NCI-H1092 (cell line): ENCODE measurements at regions not wholly inside any gene's neighbourhood (a gene's known extent, or its start where the extent isn't known, plus 50 kb on each side); places are given as distances from the start of the nearest gene placed in this dataset.
A peak's percentile ranks its signal among the peaks of the same experiment; 100 is the strongest.
"Not testable (repeated sequence)": the region's sequence is repeated elsewhere in the genome, so short reads cannot be mapped to it uniquely, and the experiment has no call there.

Source experiments
- DNase-seq: peaks from one replicate; lab custom pipeline; 2025; lab: John Stamatoyannopoulos, UW

DNA sequence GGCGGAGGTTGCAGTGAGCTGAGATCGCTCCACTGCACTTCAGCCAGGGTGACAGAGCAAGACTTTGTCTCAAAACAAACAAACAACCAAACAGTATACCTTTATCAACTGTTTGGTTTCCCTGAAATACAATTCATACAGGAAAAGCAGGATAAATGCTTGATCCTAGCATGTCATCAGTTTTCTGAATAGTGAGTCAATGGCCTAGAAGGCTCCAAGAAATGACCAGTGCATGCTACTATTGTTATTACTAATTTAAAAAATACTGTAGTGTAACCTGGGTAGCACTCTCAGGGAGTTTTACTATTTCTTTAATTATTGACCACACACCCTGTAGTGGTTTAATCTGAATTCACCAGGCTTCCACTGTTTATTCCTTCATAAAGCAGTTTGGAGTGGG, 101.0 kb upstream of the PTPN3 start:
- no peak for DNase-seq

DNA sequence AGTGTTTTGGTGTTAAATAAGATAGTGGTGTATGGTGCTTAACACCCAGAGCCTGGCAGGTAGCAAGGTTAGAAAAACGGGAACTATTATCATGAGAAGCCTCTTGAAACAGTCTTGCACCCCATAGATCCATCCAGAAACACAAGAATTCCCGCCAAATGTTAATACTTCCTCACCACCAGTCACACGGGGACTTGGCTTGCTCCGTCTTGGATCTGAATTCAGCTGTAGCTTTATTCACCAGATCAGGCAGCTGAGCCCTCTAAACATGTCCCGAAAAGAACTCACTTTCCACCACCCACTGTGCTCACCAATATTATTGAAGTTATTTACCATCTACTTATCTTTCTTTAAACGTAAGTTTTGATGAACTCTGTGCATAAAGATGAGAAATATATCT, 101.6 kb upstream of the PTPN3 start:
- DNase-seq, result no peak

DNA sequence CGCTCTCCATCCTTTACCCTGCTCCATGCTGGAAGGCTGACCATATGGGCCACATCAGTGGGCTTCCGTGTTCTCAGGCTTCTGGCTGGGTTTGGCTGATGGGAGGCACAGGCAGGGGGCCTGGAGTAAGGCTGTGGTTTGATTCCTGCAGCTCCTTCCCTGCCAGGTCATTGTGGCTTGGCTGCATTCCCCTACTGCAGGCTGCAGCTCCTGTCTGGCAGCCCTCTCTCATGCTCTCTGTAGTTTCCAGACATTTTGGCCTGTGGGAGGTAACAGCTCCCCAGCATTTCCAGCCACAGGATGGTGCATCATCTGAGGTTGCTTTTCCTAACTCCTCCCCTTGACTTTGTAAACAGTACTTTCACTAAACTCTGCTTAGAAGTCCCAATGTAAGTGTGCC, 102.0 kb upstream of the PTPN3 start:
- no peak for DNase-seq

DNA sequence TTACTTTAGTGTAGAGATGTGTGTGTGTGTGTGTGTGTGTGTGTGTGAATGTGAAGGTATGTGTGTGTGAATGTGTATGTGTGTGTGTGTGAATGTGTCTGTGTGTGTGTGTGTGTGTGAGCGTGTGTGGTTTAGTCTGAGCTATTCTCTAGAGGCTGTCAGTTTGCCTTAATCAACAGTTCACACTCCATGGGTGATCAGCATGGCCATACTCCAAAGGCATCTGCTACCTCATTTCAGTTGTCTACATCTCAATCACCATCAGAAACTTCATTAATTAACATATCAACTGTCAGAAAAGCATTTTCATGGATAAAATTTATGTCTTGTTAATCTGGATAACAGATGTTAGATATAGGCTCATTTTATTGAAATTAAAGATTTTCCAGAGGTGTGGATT, 103.1 kb upstream of the PTPN3 start:
- no peak for DNase-seq

DNA sequence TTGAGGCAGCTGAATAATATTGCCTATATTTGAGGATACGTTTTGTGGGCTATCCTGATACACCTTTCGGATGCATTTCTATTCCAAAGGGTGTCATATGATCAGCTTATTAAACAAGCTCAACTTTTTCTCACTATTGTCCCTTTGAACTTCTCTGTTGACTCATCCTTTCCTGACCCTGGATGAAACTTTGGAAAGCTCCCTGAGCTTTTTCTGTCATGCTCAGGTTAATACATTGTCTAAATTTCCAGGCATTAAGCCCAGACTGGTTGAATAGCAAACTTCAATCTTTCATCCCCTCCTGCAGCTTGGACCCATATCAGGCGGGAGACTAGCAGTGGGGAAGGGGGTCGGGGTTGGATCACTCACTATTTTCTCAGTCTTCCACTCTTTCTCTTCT, 104.9 kb upstream of the PTPN3 start:
- no peak for DNase-seq

DNA sequence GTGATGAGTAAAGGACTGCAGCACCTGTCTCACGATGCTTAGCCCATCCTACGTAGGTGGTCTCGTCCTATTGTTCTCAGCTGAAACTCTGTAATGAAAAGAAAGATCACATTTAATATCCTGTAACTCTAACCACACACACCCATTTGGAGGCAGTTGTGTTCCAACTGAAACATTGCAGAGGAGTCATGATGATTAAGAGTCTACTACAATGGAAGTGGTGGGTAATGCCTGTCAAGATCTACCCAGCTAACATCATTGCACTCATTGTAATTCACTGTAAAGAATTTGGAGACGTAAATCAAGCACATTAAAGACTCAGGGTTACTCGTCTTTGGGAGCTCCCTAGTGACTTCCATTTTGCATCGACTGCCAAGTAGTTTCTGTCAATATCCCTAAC, 106.0 kb upstream of the PTPN3 start:
- no peak for DNase-seq

DNA sequence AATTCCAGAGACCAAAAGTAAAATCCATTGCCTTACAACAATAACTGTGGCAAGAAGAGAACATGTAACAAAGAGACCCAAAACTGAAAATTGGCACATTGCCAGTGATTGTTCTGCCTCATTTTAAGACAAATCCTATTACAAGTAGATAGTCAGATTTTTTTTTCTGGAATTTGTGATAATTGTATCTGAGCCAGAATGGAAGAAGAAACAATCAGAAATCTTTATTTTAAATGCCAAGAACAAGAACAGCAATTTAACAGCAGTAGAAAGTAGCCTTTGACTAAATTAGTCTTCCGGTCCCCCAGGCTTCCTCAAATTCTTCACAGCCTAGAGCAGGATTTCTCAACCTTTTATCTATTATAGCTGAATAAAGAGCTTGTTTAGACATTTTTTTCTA, 106.7 kb upstream of the PTPN3 start:
- no peak for DNase-seq

DNA sequence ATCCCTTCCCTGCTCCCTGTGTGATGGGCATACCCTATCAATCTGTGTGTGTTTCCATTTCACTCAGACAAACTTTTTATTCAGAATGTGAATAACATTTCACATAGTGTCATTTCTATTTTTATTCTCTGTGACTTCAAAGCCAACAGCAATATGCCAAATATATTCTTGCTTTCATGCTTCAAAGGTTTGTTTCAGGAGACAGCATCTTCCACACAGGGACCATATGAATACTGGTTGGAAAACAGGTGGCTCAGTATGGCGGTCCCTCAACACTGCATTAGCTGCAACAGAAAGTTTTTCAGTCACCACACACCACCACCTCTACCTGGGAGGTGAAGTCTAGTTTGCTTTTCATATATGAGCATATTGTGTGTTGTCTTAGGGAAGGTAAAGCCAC, 111.0 kb upstream of the PTPN3 start:
- DNase-seq, result no peak

DNA sequence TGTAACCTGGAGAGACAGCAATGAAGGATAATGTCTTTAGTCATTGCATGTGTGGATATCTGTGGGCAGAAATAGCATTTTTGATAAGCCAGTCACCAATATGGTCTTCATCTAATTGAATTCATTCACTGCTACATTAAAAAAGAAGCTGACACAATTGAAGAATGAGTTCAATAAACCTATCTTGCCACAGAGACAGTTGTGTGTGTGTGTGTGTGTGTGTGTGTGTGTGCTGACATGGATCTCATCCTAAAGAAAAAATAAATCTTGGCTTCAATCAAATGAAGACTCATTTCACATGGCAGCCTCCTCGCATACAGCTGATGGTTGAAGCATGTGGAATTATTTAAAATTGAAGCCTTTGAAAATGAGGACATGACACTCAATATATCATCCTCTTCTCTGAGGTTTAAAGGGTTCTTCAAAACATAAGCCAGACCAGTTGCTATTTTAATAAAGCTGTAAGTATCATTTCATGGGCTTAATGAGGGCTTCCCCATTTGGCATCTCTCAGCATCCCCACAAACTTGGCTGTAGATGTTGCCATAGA, 118.5 kb upstream of the PTPN3 start:
- no peak for DNase-seq

DNA sequence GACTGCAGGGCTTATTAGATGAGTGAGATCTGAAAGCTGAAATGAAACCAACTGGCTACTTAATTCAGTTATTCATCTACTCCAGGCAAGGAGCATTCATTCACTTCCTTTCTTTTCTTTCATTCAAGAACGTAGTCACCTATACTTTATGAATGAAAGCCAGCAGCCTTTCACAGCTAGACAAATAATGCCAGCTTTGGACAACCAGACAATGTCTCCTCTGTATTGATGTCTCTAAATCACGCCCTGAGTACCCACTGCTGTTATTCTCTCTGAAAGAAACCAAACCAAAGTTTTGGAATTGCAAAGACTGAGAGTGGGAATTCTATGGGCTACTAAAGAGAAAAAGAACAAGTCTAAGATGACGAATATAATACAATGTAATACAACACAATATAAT, 121.2 kb upstream of the PTPN3 start:
- DNase-seq, result no peak

DNA sequence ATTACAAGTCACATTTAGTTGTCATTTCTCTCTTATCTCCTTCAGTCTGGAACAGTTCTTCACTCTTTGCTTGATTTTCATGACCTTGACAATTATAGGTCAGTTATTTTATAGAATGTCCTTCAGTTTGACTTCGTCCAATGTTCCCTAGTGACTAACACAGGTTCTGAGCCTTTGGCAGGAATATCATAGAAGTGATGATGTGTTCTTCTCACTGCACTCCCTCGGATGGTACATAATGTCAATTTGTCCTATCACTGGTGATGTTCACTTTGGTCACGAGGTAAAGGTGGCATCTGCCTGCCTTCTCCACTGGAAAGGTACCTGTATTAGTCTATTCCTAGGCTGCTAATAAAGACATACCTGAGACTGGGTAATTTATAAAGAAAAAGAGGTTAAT, 126.0 kb upstream of the PTPN3 start:
- no peak for DNase-seq

DNA sequence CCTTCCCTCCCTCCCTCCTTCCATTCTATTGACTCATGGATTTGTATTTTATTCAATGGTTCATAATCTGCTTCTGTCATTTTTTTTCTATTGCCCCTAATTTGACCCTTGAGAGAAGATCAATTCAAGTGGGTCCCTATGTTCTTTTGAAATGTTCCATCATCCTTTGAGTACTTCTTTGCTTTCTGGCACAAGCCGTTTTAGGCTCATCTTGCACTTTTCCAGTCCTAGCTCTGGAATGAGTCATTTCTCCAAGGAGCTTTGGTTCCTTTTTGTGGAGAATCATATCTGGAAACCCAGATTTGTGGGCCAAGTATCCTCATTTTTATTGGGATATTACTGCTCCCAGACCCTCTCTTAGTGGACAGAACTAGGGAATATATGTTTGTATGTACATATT, 126.8 kb upstream of the PTPN3 start:
- no peak for DNase-seq

DNA sequence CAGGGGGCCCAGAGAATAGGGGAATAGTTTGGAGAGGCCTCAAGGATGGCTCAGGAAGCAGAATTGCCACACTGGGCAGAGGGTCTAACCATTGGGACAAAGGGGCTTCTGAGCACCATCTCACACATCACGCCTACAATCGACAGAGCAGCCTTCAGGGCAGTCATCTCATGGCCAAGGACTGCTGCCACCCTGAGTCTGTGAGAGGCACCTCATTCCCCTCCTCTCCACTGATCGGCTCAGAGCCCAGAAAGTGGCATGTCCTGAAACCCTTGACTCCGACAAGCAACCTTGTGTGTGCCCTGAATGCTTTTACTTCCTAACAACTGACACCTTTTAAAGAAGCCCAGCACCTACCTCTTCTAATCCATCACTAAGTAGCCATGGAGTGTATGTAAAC, 128.9 kb upstream of the PTPN3 start:
- no peak for DNase-seq

DNA sequence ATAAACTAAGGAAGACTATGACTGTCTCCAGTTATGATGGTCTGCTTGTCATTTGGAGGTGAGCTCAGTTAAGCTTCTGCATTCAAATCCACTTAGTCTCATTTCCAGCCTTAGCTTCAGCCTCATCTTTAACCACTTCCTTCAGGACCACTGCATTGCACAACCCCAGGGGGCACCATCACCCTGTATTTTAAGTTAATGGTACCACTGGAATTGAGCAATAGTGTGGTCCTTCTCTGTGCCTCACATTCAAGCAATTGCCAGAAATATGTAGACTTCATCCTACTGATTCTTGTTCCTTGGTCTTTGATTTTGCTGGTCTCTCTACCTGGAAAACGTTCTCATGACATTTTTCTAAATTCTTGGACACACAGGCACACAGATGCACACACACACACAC, 131.5 kb upstream of the PTPN3 start:
- no peak for DNase-seq

DNA sequence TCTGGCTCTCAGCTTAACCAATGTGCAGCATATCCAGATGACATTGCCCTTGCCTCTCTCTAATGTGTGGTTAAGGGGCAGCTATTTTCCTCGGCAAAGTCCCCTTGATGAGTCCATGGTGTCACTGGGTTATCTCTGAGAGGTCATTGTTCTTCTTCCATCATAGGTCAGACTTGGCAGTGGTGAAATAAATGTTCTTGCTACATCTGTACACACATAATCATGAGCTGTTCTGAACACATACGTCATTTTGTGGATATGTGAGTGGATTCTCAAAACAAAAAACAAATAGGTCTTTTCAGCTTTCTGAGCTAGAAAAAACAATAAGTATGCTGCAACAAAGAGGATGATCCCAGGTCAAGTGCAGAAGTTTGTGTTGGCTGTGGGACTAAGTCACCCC, 134.7 kb upstream of the PTPN3 start:
- no peak for DNase-seq

DNA sequence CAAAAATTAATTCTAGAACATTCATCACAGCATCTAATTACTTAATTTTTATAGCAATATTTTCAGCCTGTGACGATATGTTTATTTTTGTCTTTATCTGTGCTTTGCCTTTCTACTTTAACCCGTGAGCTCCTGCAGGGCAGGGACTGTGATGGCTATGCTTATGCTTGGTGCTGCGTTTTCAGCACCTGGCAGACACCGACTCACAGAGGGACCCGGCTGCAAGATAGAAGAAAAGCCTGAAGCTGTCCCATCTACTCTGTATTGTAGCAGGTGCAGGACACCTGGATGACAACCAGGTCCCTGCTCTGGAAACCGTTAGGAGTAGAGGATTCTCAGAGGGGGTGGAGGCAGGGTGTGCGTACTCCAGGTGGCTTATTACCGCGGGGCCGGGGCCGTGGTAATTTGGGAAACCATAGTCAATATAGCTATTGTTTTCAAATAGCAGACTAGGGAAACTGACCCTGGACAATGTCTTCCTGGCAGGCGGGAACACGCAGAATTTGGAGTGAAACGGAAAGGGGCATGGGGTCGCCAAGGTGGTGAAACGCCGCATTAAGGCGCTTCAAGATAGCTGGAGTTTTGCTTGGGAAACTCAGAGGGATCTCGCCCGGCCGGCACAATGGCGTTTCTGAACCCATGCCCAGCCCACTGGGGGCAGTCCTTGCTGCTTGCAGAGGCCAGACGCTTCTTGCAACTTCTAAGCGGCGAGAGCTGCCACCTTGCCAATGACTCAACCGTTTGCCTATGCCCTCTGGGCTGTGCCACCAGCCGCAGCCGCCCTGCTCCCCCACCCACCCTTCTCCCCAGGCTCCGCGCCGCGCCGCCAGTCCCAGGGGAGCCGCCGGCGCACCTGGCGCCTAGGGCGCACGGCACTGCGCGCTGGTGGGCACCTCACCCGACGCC, 140.1 kb upstream of the PALM2AKAP2 start:
- DNase-seq, result peak; percentile 88

DNA sequence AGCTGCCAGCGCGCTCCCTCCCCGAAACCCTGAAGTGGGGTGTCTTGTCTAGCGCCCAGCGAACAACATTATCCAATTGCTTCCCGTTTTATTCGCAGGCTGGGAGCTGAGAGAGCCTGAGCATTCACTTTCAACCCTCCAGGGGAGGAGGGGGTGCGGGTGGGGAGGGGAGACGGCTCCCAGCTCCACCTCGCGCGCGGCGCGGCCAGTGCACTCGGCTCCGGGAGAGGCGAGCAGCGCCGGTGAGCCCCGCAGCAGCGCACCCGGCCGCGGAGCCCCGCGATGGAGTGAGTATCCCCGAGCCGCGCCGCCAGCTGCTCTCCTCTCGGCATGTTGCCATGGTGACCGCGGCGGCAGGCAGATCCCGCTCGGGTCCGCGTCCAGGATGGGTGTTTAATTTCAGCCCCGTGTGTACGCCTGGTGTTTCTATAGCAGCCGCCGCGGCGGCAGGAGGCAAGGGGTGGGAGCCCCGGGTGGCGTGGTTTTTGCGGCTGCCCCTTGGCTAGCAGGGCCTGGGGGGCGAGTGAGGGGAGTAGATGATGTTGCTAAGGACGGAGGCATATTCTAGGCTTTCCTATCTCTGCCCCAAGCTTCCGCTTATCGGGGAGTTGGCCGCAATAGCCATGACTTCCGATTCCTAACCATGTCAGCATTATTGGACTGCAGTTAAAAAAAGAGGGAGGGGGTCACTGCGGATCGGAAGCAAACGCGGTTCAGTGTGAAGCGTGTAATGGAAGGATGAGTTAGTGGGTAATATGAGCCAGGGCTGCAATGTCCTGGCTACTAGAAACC, 139.2 kb upstream of the PALM2AKAP2 start:
- peak; percentile 91 for DNase-seq

DNA sequence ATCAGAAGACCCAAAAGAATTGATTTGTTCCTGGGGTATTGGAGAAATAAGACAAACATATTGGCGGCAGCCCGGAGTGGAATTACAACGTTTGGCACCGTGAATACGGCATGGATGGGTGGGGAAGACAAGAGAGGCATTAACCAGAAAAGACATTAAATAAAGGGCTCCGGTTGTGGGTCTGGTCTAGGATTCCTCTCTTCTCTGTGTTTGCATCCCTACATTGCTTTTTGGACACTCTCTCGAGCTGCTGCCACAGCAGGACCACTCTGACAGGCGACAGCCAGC, 138.7 kb upstream of the PALM2AKAP2 start:
- no peak for DNase-seq

DNA sequence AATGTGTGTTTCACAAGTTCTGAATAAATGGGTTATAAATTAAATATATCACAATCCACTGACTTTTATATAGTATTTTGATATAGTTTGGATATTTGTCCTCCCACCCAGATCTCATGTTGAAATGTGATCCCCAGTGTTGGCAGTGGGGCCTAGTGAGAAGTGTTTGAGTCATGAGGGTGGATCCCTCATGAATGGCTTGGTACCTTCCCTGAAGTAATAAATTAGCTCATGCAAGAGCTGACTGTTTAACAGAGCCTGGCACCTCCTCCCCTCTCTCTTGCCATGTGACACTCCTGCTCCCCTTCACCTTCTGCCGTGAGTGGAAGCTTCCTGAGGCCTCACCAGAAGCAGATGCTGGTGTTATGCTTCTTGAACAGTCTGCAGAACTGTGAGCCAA, 127.9 kb upstream of the PALM2AKAP2 start:
- DNase-seq, result no peak

DNA sequence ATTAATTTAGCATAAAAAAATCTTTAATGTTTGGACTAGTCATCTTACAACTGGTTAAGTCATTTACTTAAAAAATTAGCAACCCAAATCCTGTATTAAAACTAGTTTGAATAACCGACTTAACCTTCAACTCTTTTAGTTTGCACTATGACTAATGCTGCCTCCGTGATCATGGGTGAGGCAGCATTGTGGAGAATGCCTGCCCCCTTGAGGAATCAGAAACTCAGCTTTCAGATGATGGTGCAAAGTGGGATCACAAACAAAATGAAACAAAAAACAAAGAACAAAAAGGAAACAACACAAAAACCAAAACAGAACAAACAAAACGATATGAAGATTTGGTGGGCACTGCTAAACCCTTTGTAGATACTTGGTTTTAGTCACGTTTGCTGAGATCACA, 127.0 kb upstream of the PALM2AKAP2 start:
- DNase-seq, result peak; percentile 38

DNA sequence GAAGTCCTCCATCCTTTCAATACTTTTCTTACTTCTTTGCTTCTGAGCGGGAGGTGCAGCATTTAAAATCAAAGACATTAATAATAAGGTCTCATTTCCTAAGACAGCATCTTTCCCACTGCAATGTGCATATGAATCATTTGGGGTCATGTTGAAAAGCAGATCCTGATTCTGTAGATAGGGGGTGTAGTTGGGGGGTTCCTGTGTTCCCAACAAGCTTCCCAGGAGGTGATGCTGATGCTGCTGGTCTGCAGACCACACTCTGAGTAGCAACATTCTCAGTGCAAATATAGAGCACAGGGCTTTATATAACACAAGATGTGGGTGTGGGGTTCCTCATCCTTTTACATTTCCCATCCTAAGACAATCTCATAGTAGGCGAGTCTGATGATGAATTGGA, 126.5 kb upstream of the PALM2AKAP2 start:
- no peak for DNase-seq

DNA sequence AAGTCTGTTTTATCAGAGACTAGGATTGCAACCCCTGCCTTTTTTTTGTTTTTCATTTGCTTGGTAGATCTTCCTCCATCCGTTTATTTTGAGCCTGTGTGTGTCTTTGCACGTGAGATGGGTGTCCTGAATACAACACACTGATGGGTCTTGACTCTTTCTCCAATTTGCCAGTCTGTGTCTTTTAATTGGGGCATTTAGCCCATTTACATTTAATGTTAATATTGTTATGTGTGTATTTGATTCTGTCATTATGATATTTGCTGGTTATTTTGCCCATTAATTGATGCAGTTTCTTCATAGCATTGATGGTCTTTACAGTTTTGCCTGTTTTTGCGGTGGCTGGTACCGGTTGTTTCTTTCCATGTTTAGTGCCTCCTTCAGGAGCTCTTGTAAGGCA, 116.0 kb upstream of the PALM2AKAP2 start:
- not testable (repeated sequence) for DNase-seq

DNA sequence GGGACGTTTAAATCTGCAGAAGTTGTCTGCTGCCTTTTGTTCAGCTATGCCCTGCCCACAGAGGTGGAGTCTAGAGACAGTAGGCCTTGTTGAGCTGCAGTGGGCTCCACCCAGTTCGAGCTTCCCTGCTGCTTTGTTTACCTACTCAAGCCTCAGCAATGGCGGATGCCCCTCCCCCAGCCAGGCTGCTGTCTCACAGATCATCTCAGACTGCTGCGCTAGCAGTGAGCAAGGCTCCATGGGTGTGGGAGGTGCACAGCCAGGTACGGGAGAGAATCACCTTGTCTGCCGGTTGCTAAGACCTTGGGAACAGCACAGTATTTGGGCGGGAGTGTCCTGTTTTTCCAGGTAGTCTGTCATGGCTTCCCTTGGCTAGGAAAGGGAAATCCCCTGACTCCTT, 114.3 kb upstream of the PALM2AKAP2 start:
- not testable (repeated sequence) for DNase-seq
